ENCODE measurements at regions not wholly inside any gene's neighbourhood (a gene's known extent, or its start where the extent isn't known, plus 50 kb on each side); places are given as distances from the start of the nearest gene placed in this dataset.

- TF ChIP-seq CTCF (conservative IDR thresholded peaks at IDR 0.05): no peak
- TF ChIP-seq ZFX (IDR thresholded peaks at IDR 0.05): no peak
These were observed 1220.8 kb downstream of the TYW1 start for GRCh38 chr7:68217426-68217825.

All from C4-2B (cell line).